Osteoblast (primary cell): ENCODE measurements at regions not wholly inside any gene's neighbourhood (a gene's known extent, or its start where the extent isn't known, plus 50 kb on each side); places are given as distances from the start of the nearest gene placed in this dataset.

ENCODE experiments used
- DNase-seq: peaks from one replicate; pipeline ENCODE4 v3.0.0; 2011; ENCODE audit warnings: low spot score, mixed read lengths; ENCODE audit not compliant: insufficient read length; ENCODE audit errors: missing footprints
- H2AFZ ChIP-seq: 2 replicates; pipeline ENCODE4 v1.6.0; 2011; ENCODE audit warnings: mild to moderate bottlenecking, low read length
- H3K27ac ChIP-seq: 2 replicates; pipeline ENCODE4 v1.5.1; 2011; ENCODE audit warnings: mild to moderate bottlenecking, low read depth, low read length, moderate library complexity
- H3K27me3 ChIP-seq: 2 replicates; pipeline ENCODE4 v1.6.0; 2012; ENCODE audit warnings: mild to moderate bottlenecking, control low read depth, inconsistent platforms, low read length, moderate library complexity; ENCODE audit not compliant: insufficient read depth
- H3K36me3 ChIP-seq: 2 replicates; pipeline ENCODE4 v1.5.1; 2011; ENCODE audit warnings: mild to moderate bottlenecking, low read length, control low read depth, moderate library complexity; ENCODE audit not compliant: insufficient read depth
- H3K4me1 ChIP-seq: 2 replicates; pipeline ENCODE4 v1.5.1; 2011; ENCODE audit warnings: mild to moderate bottlenecking, low read length, control low read depth, moderate library complexity; ENCODE audit not compliant: insufficient read depth
- H3K4me2 ChIP-seq: 2 replicates; pipeline ENCODE4 v1.6.0; 2011; ENCODE audit warnings: mild to moderate bottlenecking, low read length; ENCODE audit not compliant: insufficient read depth
- H3K4me3 ChIP-seq: fragments of 200-600 bp; sonication (generic); 3 replicates; pipeline ENCODE4 v1.5.1; 2012; ENCODE audit warnings: mild to moderate bottlenecking, low read length, inconsistent platforms; ENCODE audit not compliant: insufficient read depth
- H3K79me2 ChIP-seq: 2 replicates; pipeline ENCODE4 v1.6.0; 2012; ENCODE audit warnings: mild to moderate bottlenecking, low read length, control low read depth, inconsistent platforms; ENCODE audit not compliant: insufficient read depth
- H3K9me3 ChIP-seq: 2 replicates; pipeline ENCODE4 v1.5.1; 2011; ENCODE audit warnings: low read depth, low read length, control low read depth
- H4K20me1 ChIP-seq: 2 replicates; pipeline ENCODE4 v1.6.0; 2012; ENCODE audit warnings: mild to moderate bottlenecking, low read length, control low read depth; ENCODE audit not compliant: insufficient read depth
- TF ChIP-seq, protein P1 (sequence below): IDR thresholded peaks from 2 replicates; pipeline ENCODE4 v1.5.1; 2011; ENCODE audit warnings: mild to moderate bottlenecking, low read depth, low read length, moderate library complexity; ENCODE audit errors: extremely low read depth

DNA sequence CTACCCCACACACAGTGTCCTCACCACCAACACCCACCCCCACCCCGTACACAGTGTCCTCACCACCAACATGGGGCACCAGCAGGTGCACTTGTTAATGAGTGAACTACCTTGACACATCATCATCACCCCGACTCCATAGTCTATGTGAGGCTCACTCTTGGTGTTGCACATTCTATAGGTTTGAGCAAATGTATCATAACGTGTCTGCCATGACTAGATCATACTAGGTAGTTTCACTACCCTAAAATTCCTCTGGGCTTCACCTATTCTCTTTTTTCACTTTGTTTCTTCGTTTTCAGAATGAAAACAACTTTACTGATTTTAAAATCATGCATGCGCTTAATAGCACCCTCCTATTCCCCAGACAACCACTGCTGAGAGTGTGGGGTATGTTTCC is 102.6 kb upstream of the SLC6A6 start:
- no peak overlapping the region for H3K27ac ChIP-seq
- no peaks in the 10 kb centered on the region for H3K36me3 ChIP-seq
- H4K20me1 ChIP-seq = no peaks in the 10 kb centered on the region
- H3K27me3 ChIP-seq = peaks cover 10% of the 10 kb centered on the region
- H3K79me2 ChIP-seq = no peaks in the 10 kb centered on the region
- TF ChIP-seq, protein P1, sequence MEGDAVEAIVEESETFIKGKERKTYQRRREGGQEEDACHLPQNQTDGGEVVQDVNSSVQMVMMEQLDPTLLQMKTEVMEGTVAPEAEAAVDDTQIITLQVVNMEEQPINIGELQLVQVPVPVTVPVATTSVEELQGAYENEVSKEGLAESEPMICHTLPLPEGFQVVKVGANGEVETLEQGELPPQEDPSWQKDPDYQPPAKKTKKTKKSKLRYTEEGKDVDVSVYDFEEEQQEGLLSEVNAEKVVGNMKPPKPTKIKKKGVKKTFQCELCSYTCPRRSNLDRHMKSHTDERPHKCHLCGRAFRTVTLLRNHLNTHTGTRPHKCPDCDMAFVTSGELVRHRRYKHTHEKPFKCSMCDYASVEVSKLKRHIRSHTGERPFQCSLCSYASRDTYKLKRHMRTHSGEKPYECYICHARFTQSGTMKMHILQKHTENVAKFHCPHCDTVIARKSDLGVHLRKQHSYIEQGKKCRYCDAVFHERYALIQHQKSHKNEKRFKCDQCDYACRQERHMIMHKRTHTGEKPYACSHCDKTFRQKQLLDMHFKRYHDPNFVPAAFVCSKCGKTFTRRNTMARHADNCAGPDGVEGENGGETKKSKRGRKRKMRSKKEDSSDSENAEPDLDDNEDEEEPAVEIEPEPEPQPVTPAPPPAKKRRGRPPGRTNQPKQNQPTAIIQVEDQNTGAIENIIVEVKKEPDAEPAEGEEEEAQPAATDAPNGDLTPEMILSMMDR = no peak
- H3K4me3 ChIP-seq = no peak overlapping the region
- no peaks in the 10 kb centered on the region for H3K9me3 ChIP-seq
- H2AFZ ChIP-seq = no peak overlapping the region
- no peak for DNase-seq
- no peak overlapping the region for H3K4me2 ChIP-seq
- H3K4me1 ChIP-seq = no peaks in the 10 kb centered on the region

DNA sequence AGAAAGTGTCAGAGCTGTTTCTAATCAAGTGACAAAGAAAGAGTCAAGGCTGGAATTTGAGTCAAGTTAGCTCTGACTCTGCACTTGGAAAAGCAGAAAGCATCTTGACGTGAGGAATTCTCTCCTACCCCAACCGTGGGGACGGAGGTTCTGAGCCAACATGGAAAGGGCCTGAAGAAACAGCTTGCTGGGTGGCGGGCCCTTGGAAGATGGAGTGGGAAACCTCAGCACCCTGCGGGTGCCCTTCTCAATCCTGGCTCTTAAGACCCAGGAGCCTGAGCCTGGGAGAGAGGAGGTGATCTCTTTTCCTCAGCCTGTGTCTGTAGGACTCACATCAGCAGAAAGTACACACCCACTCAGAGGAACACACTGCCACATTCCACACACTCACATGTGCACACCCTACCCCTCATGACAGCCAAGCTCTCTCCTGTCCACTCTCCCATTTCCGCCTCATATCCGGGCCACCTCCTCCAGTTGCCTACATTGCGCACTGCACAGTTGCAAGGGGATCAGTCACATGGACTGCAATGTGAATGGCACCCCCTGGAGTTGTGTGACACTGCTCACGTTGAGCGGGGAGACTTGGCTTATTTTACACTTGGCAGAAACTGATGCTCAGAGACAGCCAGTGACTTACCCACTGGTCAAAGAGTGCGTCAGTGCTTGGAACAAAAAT is 101.5 kb upstream of the SLC6A6 start:
- TF ChIP-seq, protein P1 = no peak
- no peaks in the 10 kb centered on the region for H3K79me2 ChIP-seq
- peaks cover 10% of the 10 kb centered on the region for H3K27me3 ChIP-seq
- H3K27ac ChIP-seq = no peak overlapping the region
- no peak overlapping the region for H3K4me2 ChIP-seq
- no peaks in the 10 kb centered on the region for H3K9me3 ChIP-seq
- no peaks in the 10 kb centered on the region for H3K36me3 ChIP-seq
- H3K4me3 ChIP-seq = no peak overlapping the region
- H4K20me1 ChIP-seq = no peaks in the 10 kb centered on the region
- peak; percentile 58 for DNase-seq
- H2AFZ ChIP-seq = no peak overlapping the region
- no peaks in the 10 kb centered on the region for H3K4me1 ChIP-seq

DNA sequence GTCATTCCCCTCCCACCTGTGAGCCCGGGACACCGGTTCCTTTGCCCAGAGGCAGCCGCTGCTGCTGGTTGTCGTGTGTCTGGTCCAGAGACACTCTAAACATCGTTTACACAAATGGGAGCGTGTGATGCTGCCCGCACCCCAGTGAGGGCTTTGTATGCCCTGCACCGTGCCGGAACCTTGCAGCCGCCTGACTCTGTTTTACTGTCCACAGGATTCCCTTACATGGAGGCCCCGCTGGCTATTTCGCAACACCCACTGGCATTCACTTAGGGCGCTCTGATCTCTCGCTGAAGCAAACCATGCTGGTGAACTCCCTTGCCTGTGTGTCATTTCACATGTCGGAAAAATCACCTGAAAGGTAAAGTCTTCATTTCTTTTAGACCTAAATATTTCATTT is 100.8 kb upstream of the SLC6A6 start:
- Histone ChIP-seq H2AFZ (no peak overlapping the region), H3K4me3 (no peak overlapping the region)
- no peak for DNase-seq

DNA sequence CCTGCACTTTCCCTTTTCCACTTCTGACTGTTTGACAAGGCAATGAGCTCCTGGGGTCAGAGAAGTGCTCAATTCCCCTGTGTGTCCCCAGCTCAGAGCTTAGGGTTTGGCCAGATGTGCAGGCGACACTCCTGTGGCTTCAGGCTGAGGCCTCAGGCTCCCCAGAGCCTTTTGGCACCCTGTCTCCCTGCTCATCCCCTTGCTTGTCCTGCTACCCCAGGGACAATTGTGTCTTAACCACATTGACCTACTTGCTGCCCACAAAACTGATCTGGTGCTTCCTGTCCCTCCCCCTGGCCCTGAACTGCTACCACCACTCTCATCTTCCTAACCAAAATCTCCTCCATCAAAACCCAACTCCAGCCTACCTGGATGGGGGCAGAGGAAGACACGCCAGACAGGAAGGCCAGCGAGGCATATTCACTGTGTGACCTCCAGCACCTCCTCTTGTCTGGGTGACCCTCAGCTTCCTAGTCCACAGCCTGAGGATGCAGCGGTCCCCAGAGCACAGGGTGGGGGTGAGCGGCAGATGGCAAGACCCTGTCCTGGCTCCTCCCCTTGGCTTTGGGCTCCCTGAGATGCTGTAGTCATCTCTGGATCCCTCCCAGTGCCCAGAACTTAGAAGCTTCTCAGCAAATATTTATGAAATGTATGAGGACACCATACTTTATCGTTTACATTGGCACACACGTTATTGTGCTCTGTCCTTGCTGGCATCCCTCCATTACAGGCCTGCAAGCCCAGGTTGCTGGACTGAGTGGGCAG is 98.9 kb upstream of the SLC6A6 start:
- TF ChIP-seq, protein P1 = no peak
- H3K4me3 ChIP-seq = no peak overlapping the region
- no peak overlapping the region for H3K27ac ChIP-seq
- H4K20me1 ChIP-seq = no peaks in the 10 kb centered on the region
- H3K27me3 ChIP-seq = peaks cover 6% of the 10 kb centered on the region
- H3K4me1 ChIP-seq = no peaks in the 10 kb centered on the region
- H3K79me2 ChIP-seq = no peaks in the 10 kb centered on the region
- no peak overlapping the region for H2AFZ ChIP-seq
- DNase-seq = peak; percentile 87
- H3K36me3 ChIP-seq = no peaks in the 10 kb centered on the region
- H3K4me2 ChIP-seq = no peak overlapping the region
- H3K9me3 ChIP-seq = no peaks in the 10 kb centered on the region

More for the DNA sequence above, 100.8 kb upstream of the SLC6A6 start:
- Histone ChIP-seq H3K36me3 (no peaks in the 10 kb centered on the region), H3K27ac (no peak overlapping the region), H3K79me2 (no peaks in the 10 kb centered on the region), H3K4me1 (no peaks in the 10 kb centered on the region), H3K27me3 (peaks cover 10% of the 10 kb centered on the region), H3K9me3 (no peaks in the 10 kb centered on the region), H3K4me2 (no peak overlapping the region), H4K20me1 (no peaks in the 10 kb centered on the region)
- TF ChIP-seq, protein P1 = no peak
